ENCODE measurements at regions not wholly inside any gene's neighbourhood (a gene's known extent, or its start where the extent isn't known, plus 50 kb on each side); places are given as distances from the start of the nearest gene placed in this dataset.
"Not testable (repeated sequence)": the region's sequence is repeated elsewhere in the genome, so short reads cannot be mapped to it uniquely, and the experiment has no call there.

- not testable (repeated sequence) for TF ChIP-seq CTCF, POLR2A (IDR thresholded peaks at IDR 0.05)
Measured at GRCh38 chr5:63083689-63084088, 505.1 kb downstream of the LRRC70 start.
